Neural progenitor cell (in vitro differentiated cells): ENCODE measurements at regions not wholly inside any gene's neighbourhood (a gene's known extent, or its start where the extent isn't known, plus 50 kb on each side); places are given as distances from the start of the nearest gene placed in this dataset.

Experiments used
- DNase-seq: peaks from one replicate; pipeline ENCODE4 v3.0.0-alpha.2; 2016; ENCODE audit warnings: low spot score
- H2AFZ ChIP-seq: fragments of 200-600 bp; sonication (generic); replicated peaks from 2 replicates; pipeline ENCODE4 v1.6.1; 2016; ENCODE audit warnings: antibody characterized with exemption
- H3F3A ChIP-seq: fragments of 200-600 bp; sonication (generic); 2 replicates; pipeline ENCODE4 v1.6.1; 2016; ENCODE audit warnings: antibody characterized with exemption, low read depth
- H3K27ac ChIP-seq: fragments of 200-600 bp; sonication (generic); 2 replicates; pipeline ENCODE4 v1.5.1; 2016; ENCODE audit warnings: mild to moderate bottlenecking
- H3K27me3 ChIP-seq: fragments of 200-600 bp; sonication (generic); 2 replicates; pipeline ENCODE4 v1.6.1; 2016; ENCODE audit warnings: mild to moderate bottlenecking, moderate library complexity
- H3K36me3 ChIP-seq: fragments of 200-600 bp; sonication (generic); 2 replicates; pipeline ENCODE4 v1.5.1; 2016
- H3K4me1 ChIP-seq: fragments of 200-600 bp; sonication (generic); 2 replicates; pipeline ENCODE4 v1.6.1; 2016; ENCODE audit warnings: mixed run types
- H3K4me2 ChIP-seq: fragments of 200-600 bp; sonication (generic); 2 replicates; pipeline ENCODE4 v1.6.1; 2016
- H3K4me3 ChIP-seq: fragments of 200-600 bp; sonication (generic); 2 replicates; pipeline ENCODE4 v1.5.1; 2016
- H3K79me2 ChIP-seq: fragments of 200-600 bp; sonication (generic); 2 replicates; pipeline ENCODE4 v1.6.1; 2016; ENCODE audit warnings: low read depth
- H3K9ac ChIP-seq: fragments of 200-600 bp; sonication (generic); 2 replicates; pipeline ENCODE4 v1.6.1; 2016
- H3K9me3 ChIP-seq: fragments of 200-600 bp; sonication (generic); 2 replicates; pipeline ENCODE4 v1.5.1; 2016; ENCODE audit warnings: low read depth
- H4K20me1 ChIP-seq: fragments of 200-600 bp; sonication (generic); 2 replicates; pipeline ENCODE4 v1.6.1; 2016; ENCODE audit warnings: low read depth
- H3K27ac Mint-ChIP-seq: 3 replicates; pipeline ENCODE4 v1.8.0; 2021; ENCODE audit warnings: mixed read lengths
- H3K27me3 Mint-ChIP-seq: 2 replicates; pipeline ENCODE4 v1.8.0; 2022; ENCODE audit warnings: low read depth, mild to moderate bottlenecking, inconsistent platforms, moderate library complexity, mixed read lengths; ENCODE audit not compliant: insufficient read depth
- H3K36me3 Mint-ChIP-seq: 3 replicates; pipeline ENCODE4 v1.8.0; 2021; ENCODE audit warnings: mixed read lengths
- H3K4me1 Mint-ChIP-seq: 3 replicates; pipeline ENCODE4 v1.8.0; 2021; ENCODE audit warnings: mixed read lengths
- H3K4me3 Mint-ChIP-seq: 3 replicates; pipeline ENCODE4 v1.8.0; 2021; ENCODE audit warnings: mild to moderate bottlenecking, moderate library complexity, mixed read lengths
- H3K9me3 Mint-ChIP-seq: 3 replicates; pipeline ENCODE4 v1.8.0; 2020; ENCODE audit warnings: mixed read lengths
- EZH2 ChIP-seq: fragments of 200-600 bp; sonication (generic); IDR thresholded peaks from 2 replicates; pipeline ENCODE4 v1.6.1; 2017; ENCODE audit warnings: antibody characterized with exemption, mild to moderate bottlenecking, moderate library complexity
- EZH2phosphoT487 ChIP-seq: fragments of 200-600 bp; sonication (generic); IDR thresholded peaks from 2 replicates; pipeline ENCODE4 v1.6.1; 2017; ENCODE audit warnings: antibody characterized with exemption
- TF ChIP-seq, protein P1 (sequence below): fragments of 200-600 bp; sonication (generic); IDR thresholded peaks from 2 replicates; pipeline ENCODE4 v1.5.1; 2017; ENCODE audit warnings: antibody characterized with exemption, mild to moderate bottlenecking

GRCh38 chr14:71616013-71616412, 316.2 kb upstream of the RGS6 start:
- Histone ChIP-seq H3F3A (no peaks in the 10 kb centered on the region), H3K4me1 (peaks cover 3% of the 10 kb centered on the region), H3K9ac (no peak overlapping the region), H3K4me3 (no peak overlapping the region), H3K79me2 (peaks cover 6% of the 10 kb centered on the region), H3K9me3 (no peaks in the 10 kb centered on the region), H3K4me2 (no peak overlapping the region), H3K27me3 (no peaks in the 10 kb centered on the region), H4K20me1 (no peaks in the 10 kb centered on the region), H3K36me3 (no peaks in the 10 kb centered on the region), H3K27ac (no peak overlapping the region), H2AFZ (no peak overlapping the region)
- no peak overlapping the region for H3K27ac Mint-ChIP-seq
- no peak overlapping the region for H3K4me3 Mint-ChIP-seq
- no peaks in the 10 kb centered on the region for H3K9me3 Mint-ChIP-seq
- TF ChIP-seq EZH2, result no peak
- TF ChIP-seq, protein P1, sequence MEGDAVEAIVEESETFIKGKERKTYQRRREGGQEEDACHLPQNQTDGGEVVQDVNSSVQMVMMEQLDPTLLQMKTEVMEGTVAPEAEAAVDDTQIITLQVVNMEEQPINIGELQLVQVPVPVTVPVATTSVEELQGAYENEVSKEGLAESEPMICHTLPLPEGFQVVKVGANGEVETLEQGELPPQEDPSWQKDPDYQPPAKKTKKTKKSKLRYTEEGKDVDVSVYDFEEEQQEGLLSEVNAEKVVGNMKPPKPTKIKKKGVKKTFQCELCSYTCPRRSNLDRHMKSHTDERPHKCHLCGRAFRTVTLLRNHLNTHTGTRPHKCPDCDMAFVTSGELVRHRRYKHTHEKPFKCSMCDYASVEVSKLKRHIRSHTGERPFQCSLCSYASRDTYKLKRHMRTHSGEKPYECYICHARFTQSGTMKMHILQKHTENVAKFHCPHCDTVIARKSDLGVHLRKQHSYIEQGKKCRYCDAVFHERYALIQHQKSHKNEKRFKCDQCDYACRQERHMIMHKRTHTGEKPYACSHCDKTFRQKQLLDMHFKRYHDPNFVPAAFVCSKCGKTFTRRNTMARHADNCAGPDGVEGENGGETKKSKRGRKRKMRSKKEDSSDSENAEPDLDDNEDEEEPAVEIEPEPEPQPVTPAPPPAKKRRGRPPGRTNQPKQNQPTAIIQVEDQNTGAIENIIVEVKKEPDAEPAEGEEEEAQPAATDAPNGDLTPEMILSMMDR, result no peak
- H3K36me3 Mint-ChIP-seq, result peaks cover 14% of the 10 kb centered on the region
- DNase-seq, result no peak
- no peaks in the 10 kb centered on the region for H3K27me3 Mint-ChIP-seq
- H3K4me1 Mint-ChIP-seq, result no peaks in the 10 kb centered on the region

- H3K9me3 Mint-ChIP-seq, result no peaks in the 10 kb centered on the region
These were observed 314.2 kb upstream of the RGS6 start for GRCh38 chr14:71618047-71618446.

GRCh38 chr14:71618716-71619115, 313.5 kb upstream of the RGS6 start:
- Mint-ChIP-seq H3K9me3 (no peaks in the 10 kb centered on the region), H3K27ac (no peak overlapping the region), H3K27me3 (no peaks in the 10 kb centered on the region), H3K4me1 (peaks cover 7% of the 10 kb centered on the region), H3K36me3 (peaks cover 14% of the 10 kb centered on the region), H3K4me3 (no peak overlapping the region)
- Histone ChIP-seq H3K36me3 (no peaks in the 10 kb centered on the region), H3K9ac (no peak overlapping the region), H3K4me2 (no peak overlapping the region), H3F3A (no peaks in the 10 kb centered on the region), H3K9me3 (no peaks in the 10 kb centered on the region), H3K27ac (no peak overlapping the region), H2AFZ (no peak overlapping the region), H3K79me2 (no peaks in the 10 kb centered on the region), H3K4me3 (no peak overlapping the region), H4K20me1 (no peaks in the 10 kb centered on the region), H3K27me3 (no peaks in the 10 kb centered on the region), H3K4me1 (peaks cover 4% of the 10 kb centered on the region)
- no peak for DNase-seq
- TF ChIP-seq EZH2phosphoT487 (no peak), EZH2 (no peak)
- TF ChIP-seq, protein P1, result no peak

More at GRCh38 chr14:71618047-71618446, 314.2 kb upstream of the RGS6 start:
- Mint-ChIP-seq H3K36me3 (peaks cover 14% of the 10 kb centered on the region), H3K27me3 (no peaks in the 10 kb centered on the region), H3K27ac (no peak overlapping the region), H3K4me1 (peaks cover 5% of the 10 kb centered on the region), H3K4me3 (no peak overlapping the region)
- H2AFZ ChIP-seq, result no peak overlapping the region
- no peak overlapping the region for H3K27ac ChIP-seq
- no peaks in the 10 kb centered on the region for H3K9me3 ChIP-seq
- no peaks in the 10 kb centered on the region for H4K20me1 ChIP-seq
- DNase-seq, result no peak
- no peak overlapping the region for H3K4me3 ChIP-seq
- H3K9ac ChIP-seq, result no peak overlapping the region
- TF ChIP-seq, protein P1, result no peak
- no peak for TF ChIP-seq EZH2
- TF ChIP-seq EZH2phosphoT487, result no peak
- H3F3A ChIP-seq, result no peaks in the 10 kb centered on the region
- H3K4me1 ChIP-seq, result peaks cover 4% of the 10 kb centered on the region
- no peak overlapping the region for H3K4me2 ChIP-seq
- H3K79me2 ChIP-seq, result no peaks in the 10 kb centered on the region
- H3K27me3 ChIP-seq, result no peaks in the 10 kb centered on the region
- H3K36me3 ChIP-seq, result no peaks in the 10 kb centered on the region
